ENCODE measurements at regions not wholly inside any gene's neighbourhood (a gene's known extent, or its start where the extent isn't known, plus 50 kb on each side); places are given as distances from the start of the nearest gene placed in this dataset.

DNA sequence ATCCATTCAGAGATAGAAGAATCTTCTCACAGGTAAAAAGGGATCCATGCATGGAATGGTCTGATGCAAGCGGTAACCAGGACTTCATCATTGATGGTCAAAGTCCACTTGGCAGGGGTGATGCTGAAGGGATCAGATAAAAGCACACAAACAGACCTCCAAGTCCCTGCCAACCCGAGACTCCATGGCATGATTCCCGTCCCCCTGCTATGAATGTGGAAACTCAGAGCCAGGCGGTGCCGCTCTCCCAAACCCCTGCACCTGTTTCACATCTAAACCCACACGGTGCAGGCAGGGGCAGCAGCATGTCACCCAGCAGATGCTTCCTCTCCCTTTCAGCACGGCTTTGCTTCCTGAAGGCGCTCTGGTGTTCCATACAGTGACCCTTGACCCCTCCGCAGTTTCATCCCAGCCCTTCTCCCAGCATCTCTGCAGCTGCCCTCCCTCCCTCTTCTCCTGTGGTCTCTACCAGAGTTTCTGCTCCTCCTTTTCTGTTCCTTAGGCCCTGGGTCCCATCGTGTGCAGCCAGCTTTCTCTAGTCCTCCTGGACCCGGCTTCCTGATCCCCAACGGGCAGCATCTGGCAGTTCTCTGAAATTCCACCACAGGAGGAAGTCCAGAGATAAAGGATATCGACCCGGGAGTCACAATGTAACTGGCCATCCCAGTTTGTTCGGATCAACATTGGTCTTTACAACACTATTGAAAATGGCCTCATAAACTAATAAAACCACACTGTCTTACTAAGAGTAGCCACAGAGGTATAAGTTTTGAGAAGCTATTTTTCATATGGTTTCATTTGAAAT lies 235.0 kb downstream of the TTLL2 start (continued):
- no peak for TF ChIP-seq NR1H2 (CRISPR knock-in tag; IDR thresholded peaks at IDR 0.05; ENCODE audit: borderline replicate concordance, low read depth)
- peak; percentile 70; the same call in 1 of the 2 replicates for TF ChIP-seq ZNF12 (CRISPR knock-in tag; IDR thresholded peaks at IDR 0.05)
- TF ChIP-seq, protein P1, sequence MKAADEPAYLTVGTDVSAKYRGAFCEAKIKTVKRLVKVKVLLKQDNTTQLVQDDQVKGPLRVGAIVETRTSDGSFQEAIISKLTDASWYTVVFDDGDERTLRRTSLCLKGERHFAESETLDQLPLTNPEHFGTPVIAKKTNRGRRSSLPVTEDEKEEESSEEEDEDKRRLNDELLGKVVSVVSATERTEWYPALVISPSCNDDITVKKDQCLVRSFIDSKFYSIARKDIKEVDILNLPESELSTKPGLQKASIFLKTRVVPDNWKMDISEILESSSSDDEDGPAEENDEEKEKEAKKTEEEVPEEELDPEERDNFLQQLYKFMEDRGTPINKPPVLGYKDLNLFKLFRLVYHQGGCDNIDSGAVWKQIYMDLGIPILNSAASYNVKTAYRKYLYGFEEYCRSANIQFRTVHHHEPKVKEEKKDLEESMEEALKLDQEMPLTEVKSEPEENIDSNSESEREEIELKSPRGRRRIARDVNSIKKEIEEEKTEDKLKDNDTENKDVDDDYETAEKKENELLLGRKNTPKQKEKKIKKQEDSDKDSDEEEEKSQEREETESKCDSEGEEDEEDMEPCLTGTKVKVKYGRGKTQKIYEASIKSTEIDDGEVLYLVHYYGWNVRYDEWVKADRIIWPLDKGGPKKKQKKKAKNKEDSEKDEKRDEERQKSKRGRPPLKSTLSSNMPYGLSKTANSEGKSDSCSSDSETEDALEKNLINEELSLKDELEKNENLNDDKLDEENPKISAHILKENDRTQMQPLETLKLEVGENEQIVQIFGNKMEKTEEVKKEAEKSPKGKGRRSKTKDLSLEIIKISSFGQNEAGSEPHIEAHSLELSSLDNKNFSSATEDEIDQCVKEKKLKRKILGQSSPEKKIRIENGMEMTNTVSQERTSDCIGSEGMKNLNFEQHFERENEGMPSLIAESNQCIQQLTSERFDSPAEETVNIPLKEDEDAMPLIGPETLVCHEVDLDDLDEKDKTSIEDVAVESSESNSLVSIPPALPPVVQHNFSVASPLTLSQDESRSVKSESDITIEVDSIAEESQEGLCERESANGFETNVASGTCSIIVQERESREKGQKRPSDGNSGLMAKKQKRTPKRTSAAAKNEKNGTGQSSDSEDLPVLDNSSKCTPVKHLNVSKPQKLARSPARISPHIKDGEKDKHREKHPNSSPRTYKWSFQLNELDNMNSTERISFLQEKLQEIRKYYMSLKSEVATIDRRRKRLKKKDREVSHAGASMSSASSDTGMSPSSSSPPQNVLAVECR (CRISPR knock-in tag; IDR thresholded peaks at IDR 0.05; ENCODE audit: borderline replicate concordance): peak; percentile 54; the same call in 1 of the 2 replicates
- TF ChIP-seq GABPB1 (CRISPR knock-in tag; IDR thresholded peaks at IDR 0.05): peak; percentile 59
- peak; percentile 62; the same call in 1 of the 2 replicates for TF ChIP-seq ZNF788 (CRISPR knock-in tag; IDR thresholded peaks at IDR 0.05; ENCODE audit: borderline replicate concordance)
- no peak for TF ChIP-seq ZNF260 (CRISPR knock-in tag; IDR thresholded peaks at IDR 0.05; ENCODE audit: borderline replicate concordance, low read depth)
- TF ChIP-seq, protein P2, sequence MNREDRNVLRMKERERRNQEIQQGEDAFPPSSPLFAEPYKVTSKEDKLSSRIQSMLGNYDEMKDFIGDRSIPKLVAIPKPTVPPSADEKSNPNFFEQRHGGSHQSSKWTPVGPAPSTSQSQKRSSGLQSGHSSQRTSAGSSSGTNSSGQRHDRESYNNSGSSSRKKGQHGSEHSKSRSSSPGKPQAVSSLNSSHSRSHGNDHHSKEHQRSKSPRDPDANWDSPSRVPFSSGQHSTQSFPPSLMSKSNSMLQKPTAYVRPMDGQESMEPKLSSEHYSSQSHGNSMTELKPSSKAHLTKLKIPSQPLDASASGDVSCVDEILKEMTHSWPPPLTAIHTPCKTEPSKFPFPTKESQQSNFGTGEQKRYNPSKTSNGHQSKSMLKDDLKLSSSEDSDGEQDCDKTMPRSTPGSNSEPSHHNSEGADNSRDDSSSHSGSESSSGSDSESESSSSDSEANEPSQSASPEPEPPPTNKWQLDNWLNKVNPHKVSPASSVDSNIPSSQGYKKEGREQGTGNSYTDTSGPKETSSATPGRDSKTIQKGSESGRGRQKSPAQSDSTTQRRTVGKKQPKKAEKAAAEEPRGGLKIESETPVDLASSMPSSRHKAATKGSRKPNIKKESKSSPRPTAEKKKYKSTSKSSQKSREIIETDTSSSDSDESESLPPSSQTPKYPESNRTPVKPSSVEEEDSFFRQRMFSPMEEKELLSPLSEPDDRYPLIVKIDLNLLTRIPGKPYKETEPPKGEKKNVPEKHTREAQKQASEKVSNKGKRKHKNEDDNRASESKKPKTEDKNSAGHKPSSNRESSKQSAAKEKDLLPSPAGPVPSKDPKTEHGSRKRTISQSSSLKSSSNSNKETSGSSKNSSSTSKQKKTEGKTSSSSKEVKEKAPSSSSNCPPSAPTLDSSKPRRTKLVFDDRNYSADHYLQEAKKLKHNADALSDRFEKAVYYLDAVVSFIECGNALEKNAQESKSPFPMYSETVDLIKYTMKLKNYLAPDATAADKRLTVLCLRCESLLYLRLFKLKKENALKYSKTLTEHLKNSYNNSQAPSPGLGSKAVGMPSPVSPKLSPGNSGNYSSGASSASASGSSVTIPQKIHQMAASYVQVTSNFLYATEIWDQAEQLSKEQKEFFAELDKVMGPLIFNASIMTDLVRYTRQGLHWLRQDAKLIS (CRISPR knock-in tag; IDR thresholded peaks at IDR 0.05): no peak
- 0 out of 2 replicates have a peak, but pooled peaks have one; percentile 61 for TF ChIP-seq ZSCAN31 (CRISPR knock-in tag; IDR thresholded peaks at IDR 0.05; ENCODE audit: low read depth)
- 0 out of 2 replicates have a peak, but pooled peaks have one; percentile 34 for TF ChIP-seq ARNT2 (CRISPR knock-in tag; IDR thresholded peaks at IDR 0.05; ENCODE audit: low read depth)
- TF ChIP-seq RCOR2 (CRISPR knock-in tag; IDR thresholded peaks at IDR 0.05): peak; percentile 87
- TF ChIP-seq TSC22D2 (CRISPR knock-in tag; IDR thresholded peaks at IDR 0.05; ENCODE audit: borderline replicate concordance): no peak; the same call in 1 of the 2 replicates
- peak; percentile 78; the same call in 1 of the 2 replicates for TF ChIP-seq ZNF816 (CRISPR knock-in tag; IDR thresholded peaks at IDR 0.05; ENCODE audit: borderline replicate concordance)
- TF ChIP-seq ZNF143 (CRISPR knock-in tag; IDR thresholded peaks at IDR 0.05): 0 out of 2 replicates have a peak, but pooled peaks have one; percentile 38
- TF ChIP-seq NR2F1 (CRISPR knock-in tag; IDR thresholded peaks at IDR 0.05): peak; percentile 84 to 93
- peak; percentile 79 for TF ChIP-seq BCL6 (CRISPR knock-in tag; IDR thresholded peaks at IDR 0.05)
- TF ChIP-seq SMYD3 (CRISPR knock-in tag; IDR thresholded peaks at IDR 0.05): no peak
- TF ChIP-seq GTF3A (CRISPR knock-in tag; conservative IDR thresholded peaks at IDR 0.05): peak; percentile 56; the same call in 1 of the 2 replicates
- TF ChIP-seq ZNF251 (CRISPR knock-in tag; IDR thresholded peaks at IDR 0.05): peak; percentile 50; the same call in 1 of the 2 replicates
- no peak; the same call in none of the 2 replicates for TF ChIP-seq JUND (CRISPR knock-in tag; IDR thresholded peaks at IDR 0.05)
- peak; percentile 92 for TF ChIP-seq ZNF543 (CRISPR knock-in tag; IDR thresholded peaks at IDR 0.05)
- TF ChIP-seq ZC3H13 (CRISPR knock-in tag; IDR thresholded peaks at IDR 0.05): no peak
- TF ChIP-seq CCAR2 (optimal IDR thresholded peaks at IDR 0.05; ENCODE audit: low read depth, low read length): no peak
